Kidney (tissue), 13 donors: ENCODE measurements at regions not wholly inside any gene's neighbourhood (a gene's known extent, or its start where the extent isn't known, plus 50 kb on each side); places are given as distances from the start of the nearest gene placed in this dataset.
"Not testable (repeated sequence)": the region's sequence is repeated elsewhere in the genome, so short reads cannot be mapped to it uniquely, and the experiment has no call there.

Experiments used
- DNase-seq, 5 donors: peaks; one replicate each; pipeline ENCODE4 v3.0.0-alpha.2; 2013 to 2020
- FAIRE-seq: peaks from 2 replicates; lab custom pipeline; 2012; peaks lifted over from hg19 to GRCh38; lab: Jason Lieb, UNC
- H3K27ac ChIP-seq, 2 donors: one replicate each; pipeline ENCODE4 v1.7.0; 2013; ENCODE audit warnings: low read depth in 2 of 2, low read length in 2 of 2, inconsistent platforms in 1 of 2
- H3K27me3 ChIP-seq: one replicate; pipeline ENCODE4 v1.7.1; 2013; ENCODE audit warnings: low read length, inconsistent platforms; ENCODE audit not compliant: control insufficient read depth, insufficient read depth
- H3K36me3 ChIP-seq, 3 donors: one replicate each; pipeline versions ENCODE4 v1.7.0 to v1.7.1; 2013; ENCODE audit warnings: low read length in 3 of 3, control low read depth in 1 of 3, inconsistent platforms in 1 of 3; ENCODE audit not compliant: insufficient read depth in 3 of 3, control insufficient read depth in 2 of 3
- H3K4me1 ChIP-seq, 3 donors: one replicate each; pipeline versions ENCODE4 v1.7.0 to v1.7.1; 2013; ENCODE audit warnings: low read length in 3 of 3, inconsistent platforms in 1 of 3, low read depth in 1 of 3; ENCODE audit not compliant: control insufficient read depth in 2 of 3, insufficient read depth in 2 of 3
- H3K4me3 ChIP-seq, 3 donors: one replicate each; pipeline versions ENCODE4 v1.7.0 to v1.8.1; 2013; ENCODE audit warnings: low read length in 3 of 3, control low read depth in 1 of 3, inconsistent platforms in 1 of 3
- H3K9ac ChIP-seq, 3 donors: one replicate each; pipeline versions ENCODE4 v1.7.0 to v1.7.1; 2013; ENCODE audit warnings: low read length in 3 of 3, control low read depth in 1 of 3, inconsistent platforms in 1 of 3
- H3K9me3 ChIP-seq, 3 donors: one replicate each; pipeline versions ENCODE4 v1.7.0 to v1.7.1; 2013; ENCODE audit warnings: low read length in 3 of 3, control low read depth in 1 of 3, inconsistent platforms in 1 of 3; ENCODE audit not compliant: control insufficient read depth in 2 of 3, insufficient read depth in 1 of 3
- CTCF ChIP-seq: IDR thresholded peaks from 3 replicates; pipeline ENCODE4 v1.5.1; 2012; ENCODE audit warnings: mild to moderate bottlenecking, moderate library complexity, borderline replicate concordance; ENCODE audit not compliant: insufficient read depth; ENCODE audit errors: extremely low read depth
- intact Hi-C: fragments of 100-400 bp; cut with DNase I; formaldehyde crosslinking; loops from one replicate; pipeline ENCODE4 v1.11.1; 2022
- donor health status: control.
- donor health status: control.
- donor health status: control.
- donor health status: control.
- donor health status: control.
- donor health status: DM: yes; HTN: yes; CAD: no.
- donor health status: Normal renal cell carcinoma (clear cell type).

- DNase-seq, intact Hi-C loops, H3K9ac ChIP-seq, H3K9me3 ChIP-seq, H3K4me3 ChIP-seq, H3K27ac ChIP-seq, FAIRE-seq, H3K4me1 ChIP-seq, H3K36me3 ChIP-seq, H3K27me3 ChIP-seq: not testable (repeated sequence)
Measured at GRCh38 chr2:132337844-132338243, 78.8 kb upstream of the GPR39 start.

DNA sequence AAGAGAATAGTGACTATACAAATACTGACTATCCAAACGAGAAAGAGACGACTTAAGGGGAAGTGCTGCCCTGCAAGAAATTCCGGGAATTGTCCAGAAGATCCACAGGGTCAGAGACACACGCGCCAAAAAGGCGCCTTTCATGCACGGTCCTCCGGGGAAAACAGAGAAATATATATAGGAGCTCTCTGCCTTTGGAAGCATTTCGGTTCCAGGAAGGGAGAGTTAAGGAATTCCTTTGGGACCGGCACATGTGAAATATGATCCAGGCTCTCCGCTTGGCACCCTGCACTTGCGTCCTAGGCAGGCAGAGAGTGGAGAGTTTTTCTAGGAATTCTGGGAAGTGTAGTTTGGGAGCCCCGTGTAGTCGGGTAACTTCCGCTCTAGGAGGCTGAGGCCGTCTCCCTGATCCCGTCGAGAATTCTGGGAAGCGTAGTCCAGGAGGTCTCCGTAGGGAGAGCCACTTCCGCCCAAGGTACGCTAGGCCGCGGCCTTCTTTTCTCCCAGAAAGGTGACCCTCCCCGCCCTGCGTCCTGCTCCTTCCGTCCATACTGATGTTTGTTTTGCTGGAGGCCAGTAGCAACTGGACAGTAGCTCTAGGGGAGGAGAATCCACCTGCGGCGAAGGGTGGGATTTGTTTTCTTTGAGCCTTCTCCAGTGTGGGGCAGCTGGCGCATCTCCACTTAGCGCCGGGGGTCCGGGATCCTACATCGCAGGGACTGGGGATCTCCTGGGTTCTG, 69.4 kb upstream of the GPR39 start:
- H3K4me3 ChIP-seq = peak overlapping the region; percentile 69 to 72 (median 70)
- DNase-seq = peak; percentile 85 to 94 (median 90)
- H3K4me1 ChIP-seq, H3K27me3 ChIP-seq, intact Hi-C loops, H3K36me3 ChIP-seq, H3K9me3 ChIP-seq: not testable (repeated sequence)
- peak overlapping the region in 1 of 3 donors; percentile 61 for H3K9ac ChIP-seq
- peak; percentile 94 for FAIRE-seq
- H3K27ac ChIP-seq = peak overlapping the region; percentile 76 to 82

- FAIRE-seq, H3K4me3 ChIP-seq, H3K27ac ChIP-seq, H3K27me3 ChIP-seq, intact Hi-C loops, H3K36me3 ChIP-seq, H3K9ac ChIP-seq, H3K9me3 ChIP-seq, H3K4me1 ChIP-seq: not testable (repeated sequence)
- peak; percentile 78 for TF ChIP-seq CTCF
- peak in 3 of 5 donors; percentile 30 to 87 (median 79) for DNase-seq
Measured at GRCh38 chr2:132349092-132349687, 67.4 kb upstream of the GPR39 start.

GRCh38 chr2:132351668-132352067, 64.9 kb upstream of the GPR39 start:
- H3K9me3 ChIP-seq, H3K27ac ChIP-seq, H3K9ac ChIP-seq, intact Hi-C loops, H3K27me3 ChIP-seq, H3K36me3 ChIP-seq, FAIRE-seq, H3K4me1 ChIP-seq, H3K4me3 ChIP-seq: not testable (repeated sequence)
- peak in 1 of 5 donors; percentile 61 for DNase-seq

- H3K27ac ChIP-seq, H3K9me3 ChIP-seq, intact Hi-C loops, H3K9ac ChIP-seq, H3K4me1 ChIP-seq, FAIRE-seq, H3K36me3 ChIP-seq, H3K27me3 ChIP-seq: not testable (repeated sequence)
- peak; percentile 84 to 92 (median 89) for DNase-seq
- H3K4me3 ChIP-seq = peak overlapping the region in 1 of 3 donors; percentile 29
Measured at GRCh38 chr2:132352481-132353001, 64.1 kb upstream of the GPR39 start.

- peak; percentile 46 to 77 (median 62) for DNase-seq
- H3K27ac ChIP-seq, H3K9ac ChIP-seq, intact Hi-C loops, H3K4me3 ChIP-seq, H3K36me3 ChIP-seq, H3K9me3 ChIP-seq, H3K27me3 ChIP-seq, H3K4me1 ChIP-seq, FAIRE-seq: not testable (repeated sequence)
Measured at GRCh38 chr2:132353380-132353779, 63.2 kb upstream of the GPR39 start.

GRCh38 chr2:132360964-132361363, 55.6 kb upstream of the GPR39 start:
- H3K4me1 ChIP-seq, H3K27ac ChIP-seq, FAIRE-seq, H3K9me3 ChIP-seq, H3K9ac ChIP-seq, H3K36me3 ChIP-seq, H3K27me3 ChIP-seq, H3K4me3 ChIP-seq, intact Hi-C loops: not testable (repeated sequence)
- peak in 1 of 5 donors; percentile 79 for DNase-seq
